ENCODE measurements at regions not wholly inside any gene's neighbourhood (a gene's known extent, or its start where the extent isn't known, plus 50 kb on each side); places are given as distances from the start of the nearest gene placed in this dataset.

DNA sequence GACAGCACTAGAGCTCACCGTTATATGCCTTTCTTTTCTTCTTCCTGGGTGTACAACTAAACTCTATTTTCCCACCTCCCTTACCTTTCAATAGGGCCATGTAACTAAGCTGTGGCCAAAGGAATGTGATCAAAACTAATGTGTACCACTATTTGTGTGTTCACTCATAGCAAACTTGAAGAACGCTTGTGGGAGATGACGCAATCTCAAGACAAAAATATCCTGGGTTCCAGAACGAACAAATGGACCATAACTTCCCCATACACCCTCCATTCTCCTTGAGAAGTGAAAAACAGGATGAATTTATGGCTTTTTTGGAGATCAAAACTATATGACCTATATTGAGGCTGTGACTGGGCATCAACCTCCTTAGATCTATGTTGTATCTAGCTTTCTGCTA lies 139.7 kb upstream of the GLRA2 start:
- no peak overlapping the region for H3K23ac ChIP-seq (ENCODE audit: low read depth, low read length)
- no peak overlapping the region for H2AK5ac ChIP-seq (ENCODE audit: low read depth, low read length)
- no peak overlapping the region for H3K4me2 ChIP-seq (ENCODE audit: low read depth, low read length)
- H2BK120ac ChIP-seq (ENCODE audit: low read depth, low read length) = no peak overlapping the region
- H3K36me3 ChIP-seq (ENCODE audit: control insufficient read depth, insufficient read depth, low read length) = no peaks in the 10 kb centered on the region
- no peaks in the 10 kb centered on the region for H3K9me1 ChIP-seq (ENCODE audit: insufficient read depth, low read length)
- peak; percentile 67 for TF ChIP-seq CEBPB (IDR thresholded peaks at IDR 0.05; ENCODE audit: low read depth, low read length)
- no peak for TF ChIP-seq FOS (IDR thresholded peaks at IDR 0.05; ENCODE audit: low read depth, low read length)
- no peak for TF ChIP-seq MAZ (IDR thresholded peaks at IDR 0.05; ENCODE audit: borderline replicate concordance, low read depth, low read length)
- no peak for TF ChIP-seq CHD1 (IDR thresholded peaks at IDR 0.05; ENCODE audit: low read depth, low read length)
- TF ChIP-seq, protein P1, sequence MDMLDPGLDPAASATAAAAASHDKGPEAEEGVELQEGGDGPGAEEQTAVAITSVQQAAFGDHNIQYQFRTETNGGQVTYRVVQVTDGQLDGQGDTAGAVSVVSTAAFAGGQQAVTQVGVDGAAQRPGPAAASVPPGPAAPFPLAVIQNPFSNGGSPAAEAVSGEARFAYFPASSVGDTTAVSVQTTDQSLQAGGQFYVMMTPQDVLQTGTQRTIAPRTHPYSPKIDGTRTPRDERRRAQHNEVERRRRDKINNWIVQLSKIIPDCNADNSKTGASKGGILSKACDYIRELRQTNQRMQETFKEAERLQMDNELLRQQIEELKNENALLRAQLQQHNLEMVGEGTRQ (IDR thresholded peaks at IDR 0.05; ENCODE audit: low read depth, low read length) = no peak
- no peak overlapping the region for H3K18ac ChIP-seq (ENCODE audit: low read depth, low read length)
- H3K79me1 ChIP-seq (ENCODE audit: low read depth in 1 of 2, low read length in 2 of 2) = no peaks in the 10 kb centered on the region
- H3K27ac ChIP-seq (ENCODE audit: insufficient read depth, low read length) = no peak overlapping the region
- H3K9ac ChIP-seq (ENCODE audit: low read depth, low read length) = no peak overlapping the region
- ChIA-PET CTCF (interaction anchor here (0.5 kb wide), 1 partner anchor 272 kb away, joined by 3 read pairs; no protein-coding TSS in a partner anchor), POLR2A (ENCODE audit: unreplicated experiment) (no interaction called here)
- no peak overlapping the region for H3K14ac ChIP-seq (replicated peaks; ENCODE audit: low read depth, low read length)
- dilution Hi-C loops (cut with HindIII; ENCODE audit: low sequenced_read_pairs, unreplicated experiment) (no loop called here), in situ Hi-C loops (cut with MboI; ENCODE audit: low sequenced_read_pairs) (no loop called here), intact Hi-C loops (cut with micrococcal nuclease) (no loop called here)
- ATAC-seq (ENCODE audit: low read depth) (no peak), DNase-seq (no peak)
- no peaks in the 10 kb centered on the region for H3K27me3 ChIP-seq (ENCODE audit: control insufficient read depth, insufficient read depth, low read length)
- H2AFZ ChIP-seq (replicated peaks; ENCODE audit: low read length, poor library complexity) = no peak overlapping the region
- no peak overlapping the region for H4K5ac ChIP-seq (ENCODE audit: low read depth, low read length)
- no peak overlapping the region for H2BK20ac ChIP-seq (ENCODE audit: low read depth, low read length)
- H3K4me3 ChIP-seq (ENCODE audit: insufficient read depth, low read depth, low read length) = no peak overlapping the region
- H4K8ac ChIP-seq (ENCODE audit: low read depth in 2 of 2, low read length in 2 of 2) = no peak overlapping the region
- H2AK9ac ChIP-seq (replicated peaks; ENCODE audit: low read depth, low read length, poor library complexity) = no peak overlapping the region
- H2BK5ac ChIP-seq (ENCODE audit: low read depth, low read length, poor library complexity, severe bottlenecking) = no peak overlapping the region
- no peaks in the 10 kb centered on the region for H3K9me3 ChIP-seq (ENCODE audit: control insufficient read depth, insufficient read depth, low read length)
- whole genome bisulfite sequencing, 2 experiments (ENCODE audit: extremely low coverage in 2 of 2, insufficient read length in 1 of 2) = no CpG with 5 or more reads among the region's 4 CpGs
- H4K91ac ChIP-seq (ENCODE audit: insufficient read depth, low read depth, low read length) = no peak overlapping the region
- no peak overlapping the region for H2BK15ac ChIP-seq (ENCODE audit: low read depth, low read length)
- no peaks in the 10 kb centered on the region for H4K20me1 ChIP-seq (ENCODE audit: insufficient read depth, low read length)
- H3K56ac ChIP-seq (ENCODE audit: extremely low read depth, insufficient read depth, low read length) = no peak overlapping the region
- H3K4me1 ChIP-seq (ENCODE audit: control insufficient read depth, insufficient read depth, low read length) = no peaks in the 10 kb centered on the region
- no peak overlapping the region for H3K4ac ChIP-seq (ENCODE audit: low read depth, low read length)
- BruUV-seq (replicated peaks) = no TSS peak
